GM19395 (cell line): ENCODE measurements at regions not wholly inside any gene's neighbourhood (a gene's known extent, or its start where the extent isn't known, plus 50 kb on each side); places are given as distances from the start of the nearest gene placed in this dataset.
"Not testable (repeated sequence)": the region's sequence is repeated elsewhere in the genome, so short reads cannot be mapped to it uniquely, and the experiment has no call there.

Experiments
- ATAC-seq: cut with Tn5 transposase; IDR thresholded peaks from one replicate; pipeline ENCODE4 v1.9.1; 2021; ENCODE audit warnings: mild to moderate bottlenecking, moderate library complexity; ENCODE audit not compliant: unreplicated experiment

GRCh38 chr6:8973395-8973794 is 538.0 kb upstream of the SLC35B3 start:
- ATAC-seq, result no peak

GRCh38 chr6:8969747-8970146 is 534.4 kb upstream of the SLC35B3 start:
- no peak for ATAC-seq

DNA sequence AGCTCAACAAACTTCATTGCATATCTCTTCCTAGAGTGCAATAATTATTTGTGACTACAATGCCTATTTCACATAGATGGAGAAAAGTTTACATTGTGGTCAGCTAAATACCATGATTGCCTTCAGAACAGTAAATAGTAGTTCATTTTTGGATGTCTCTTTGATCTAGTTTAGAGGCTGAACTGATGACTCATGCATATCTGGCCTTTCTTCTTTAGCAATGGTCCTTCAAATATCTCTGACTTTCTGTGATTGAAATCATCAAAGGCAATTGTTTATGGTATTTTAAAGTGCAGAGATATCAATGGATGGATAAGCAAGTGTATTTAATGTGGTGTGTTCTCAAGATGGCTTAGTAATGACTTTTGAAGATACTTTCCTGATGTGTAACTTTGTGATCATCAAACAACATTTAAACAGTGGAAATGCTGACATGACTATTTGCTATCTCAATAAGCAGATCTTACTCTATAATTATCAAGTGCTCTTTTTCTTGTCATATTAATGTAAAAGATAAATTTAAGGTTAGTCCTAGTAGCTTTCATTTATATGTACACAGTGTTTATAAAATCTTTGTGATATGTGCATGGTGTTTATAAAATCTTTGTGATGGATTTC is 523.7 kb upstream of the SLC35B3 start:
- ATAC-seq, result no peak

GRCh38 chr6:8953310-8953709 is 518.0 kb upstream of the SLC35B3 start:
- ATAC-seq, result no peak

- ATAC-seq, result no peak
Observed at GRCh38 chr6:8948733-8949132, 513.4 kb upstream of the SLC35B3 start.

GRCh38 chr6:8947900-8948299 is 512.6 kb upstream of the SLC35B3 start:
- ATAC-seq, result no peak

GRCh38 chr6:8944548-8944947 is 509.2 kb upstream of the SLC35B3 start:
- ATAC-seq, result no peak

DNA sequence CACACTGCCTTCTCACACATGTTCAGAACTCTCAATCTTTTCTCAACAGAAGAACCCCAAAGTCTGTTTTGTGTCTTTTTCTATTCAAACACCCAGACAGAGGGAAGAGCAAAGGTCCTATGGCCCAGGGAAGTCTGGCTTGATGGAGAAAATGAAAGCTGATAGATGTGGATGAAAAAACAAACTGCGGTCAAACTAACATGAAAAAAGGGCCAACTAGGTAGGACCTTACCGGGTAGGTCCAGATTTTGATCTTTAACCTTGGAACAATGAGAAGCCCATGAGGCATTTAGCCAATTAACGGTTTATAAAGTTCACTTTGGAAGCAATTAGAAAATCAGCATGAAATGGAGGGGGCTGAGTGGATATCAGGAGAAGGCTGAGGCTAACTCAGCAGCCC is 507.7 kb upstream of the SLC35B3 start:
- ATAC-seq, result no peak

DNA sequence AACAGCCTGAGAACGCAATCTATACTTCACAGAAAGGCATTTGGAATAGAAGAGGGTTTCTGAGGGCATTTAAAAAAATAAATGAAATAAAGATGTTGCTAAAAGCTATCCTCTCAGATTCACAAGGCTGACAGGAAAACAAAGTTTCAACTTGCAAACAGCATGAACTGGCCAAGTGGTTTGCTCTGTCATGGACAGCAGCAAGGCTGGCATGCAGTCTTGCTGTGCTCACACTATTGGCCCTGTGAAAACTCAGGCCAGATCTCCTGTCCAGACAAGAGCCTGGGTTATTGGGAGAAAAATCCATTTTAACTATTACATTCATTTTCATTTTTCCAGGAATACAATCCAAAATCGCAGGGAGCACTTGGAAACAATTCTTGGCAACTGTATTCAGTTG is 506.2 kb upstream of the SLC35B3 start:
- no peak for ATAC-seq

- no peak for ATAC-seq
Observed at GRCh38 chr6:8940356-8940755, 505.0 kb upstream of the SLC35B3 start.

DNA sequence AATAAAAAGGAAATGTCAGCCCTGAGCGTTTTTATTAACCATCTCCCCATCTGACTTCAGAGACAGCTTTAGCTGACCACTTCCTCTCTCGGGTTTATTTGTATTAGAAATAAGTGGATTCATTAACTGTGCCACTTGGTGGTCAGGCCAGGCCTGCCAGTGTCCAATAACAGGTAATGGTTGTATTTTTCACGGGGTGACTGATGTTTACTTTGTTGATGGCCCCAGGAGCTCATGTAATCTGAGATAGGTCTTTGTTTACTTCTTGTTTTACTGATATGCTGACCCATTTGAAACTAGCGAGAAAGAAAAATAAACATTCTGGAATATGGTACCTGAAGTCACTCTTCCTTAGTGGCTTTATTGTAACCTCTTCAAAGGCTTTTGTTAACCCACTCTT is 504.3 kb upstream of the SLC35B3 start:
- ATAC-seq, result no peak

DNA sequence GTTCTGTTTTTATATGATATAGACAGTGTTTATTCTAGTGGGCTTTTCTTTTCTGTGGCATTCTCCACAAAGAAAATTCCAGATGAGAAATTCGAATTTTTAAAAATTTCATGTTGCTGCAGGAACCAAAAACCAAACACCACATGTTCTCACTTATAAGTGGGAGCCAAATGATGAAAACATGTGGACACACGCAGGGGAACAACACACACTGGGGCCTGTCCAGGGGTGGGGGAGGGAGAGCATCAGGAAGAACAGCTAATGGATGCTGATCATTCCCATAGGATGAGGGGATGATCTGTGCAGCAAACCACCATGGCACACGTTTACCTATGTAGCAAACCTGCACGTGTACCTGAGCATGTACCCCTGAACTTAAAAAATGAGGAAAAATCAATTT is 499.0 kb upstream of the SLC35B3 start:
- no peak for ATAC-seq

DNA sequence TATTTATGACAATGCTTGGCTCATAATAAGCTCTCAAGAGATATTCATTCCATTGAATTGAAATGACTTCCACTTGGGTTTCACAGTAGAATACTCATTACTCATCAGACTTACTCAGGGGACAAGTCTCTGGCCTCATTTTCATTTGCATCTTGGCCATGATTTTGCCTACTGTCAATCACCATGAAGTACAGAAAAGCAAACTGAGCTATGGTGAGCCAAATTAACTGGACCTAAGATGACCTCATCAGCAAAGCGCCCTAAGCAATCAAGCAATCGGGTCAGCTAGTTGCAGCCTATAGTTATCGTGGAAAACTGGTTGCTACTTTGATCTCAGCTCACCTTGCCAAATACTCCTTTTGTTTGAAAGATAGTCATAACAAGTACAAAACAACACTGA is 494.7 kb upstream of the SLC35B3 start:
- ATAC-seq, result no peak

DNA sequence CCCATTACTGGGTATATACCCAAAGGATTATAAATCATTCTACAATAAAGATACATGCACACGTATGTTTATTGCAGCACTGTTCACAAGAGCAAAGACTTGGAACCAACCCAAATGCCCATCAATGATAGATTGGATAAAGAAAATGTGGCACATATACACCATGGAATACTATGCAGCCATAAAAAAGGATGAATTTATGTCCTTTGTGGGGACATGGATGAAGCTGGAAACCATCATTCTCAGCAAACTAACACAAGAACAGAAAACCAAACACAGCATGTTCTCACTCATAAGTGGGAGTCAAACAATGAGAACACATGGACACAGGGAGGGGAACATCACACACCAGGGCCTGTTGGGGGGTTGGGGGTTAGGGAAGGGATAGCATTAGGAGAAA is 484.9 kb upstream of the SLC35B3 start:
- not testable (repeated sequence) for ATAC-seq

- ATAC-seq, result no peak
Observed at GRCh38 chr6:8918196-8918595, 482.9 kb upstream of the SLC35B3 start.

DNA sequence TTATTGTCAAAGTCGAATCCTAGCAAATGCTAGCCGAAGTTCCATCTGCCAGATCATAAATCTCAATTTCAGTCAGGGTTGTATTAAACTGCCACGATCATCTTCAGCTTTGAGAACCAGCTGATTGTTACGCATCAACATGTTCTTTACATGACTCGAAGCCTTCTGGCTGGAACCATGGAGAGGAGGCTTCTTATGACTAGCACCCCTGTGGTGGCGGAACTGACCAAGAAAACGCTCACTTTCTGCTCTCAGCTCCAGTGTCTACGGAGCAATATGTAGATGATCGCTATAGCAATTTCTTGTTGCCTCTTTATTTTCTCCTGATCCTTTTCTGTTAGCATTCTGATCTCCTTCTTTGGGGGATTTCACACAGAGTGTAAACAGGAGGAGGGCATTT is 479.4 kb upstream of the SLC35B3 start:
- no peak for ATAC-seq

DNA sequence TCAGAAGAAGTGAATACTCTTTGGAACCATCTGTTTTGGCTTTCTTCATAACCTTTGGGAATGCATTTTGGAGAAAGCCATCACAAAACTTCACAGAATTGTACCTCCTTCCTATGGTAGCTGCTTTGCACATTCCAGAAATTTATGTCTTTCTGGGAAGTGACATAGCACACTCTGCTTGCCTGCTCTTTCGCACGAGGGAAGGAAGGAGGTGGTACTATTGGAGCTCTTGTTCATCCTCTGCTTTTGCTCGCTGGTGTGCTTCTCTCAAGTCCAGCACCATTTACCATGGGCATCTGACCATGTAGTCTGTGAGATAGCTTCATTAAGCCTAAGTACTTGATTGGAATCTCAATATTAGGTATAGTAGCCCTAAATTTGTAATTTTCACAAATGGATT is 473.3 kb upstream of the SLC35B3 start:
- ATAC-seq, result no peak

GRCh38 chr6:8906699-8907098 is 471.4 kb upstream of the SLC35B3 start:
- no peak for ATAC-seq

GRCh38 chr6:8905757-8906156 is 470.4 kb upstream of the SLC35B3 start:
- ATAC-seq, result no peak

- ATAC-seq, result peak; percentile 69
Observed at GRCh38 chr6:8904754-8905153, 469.4 kb upstream of the SLC35B3 start.

DNA sequence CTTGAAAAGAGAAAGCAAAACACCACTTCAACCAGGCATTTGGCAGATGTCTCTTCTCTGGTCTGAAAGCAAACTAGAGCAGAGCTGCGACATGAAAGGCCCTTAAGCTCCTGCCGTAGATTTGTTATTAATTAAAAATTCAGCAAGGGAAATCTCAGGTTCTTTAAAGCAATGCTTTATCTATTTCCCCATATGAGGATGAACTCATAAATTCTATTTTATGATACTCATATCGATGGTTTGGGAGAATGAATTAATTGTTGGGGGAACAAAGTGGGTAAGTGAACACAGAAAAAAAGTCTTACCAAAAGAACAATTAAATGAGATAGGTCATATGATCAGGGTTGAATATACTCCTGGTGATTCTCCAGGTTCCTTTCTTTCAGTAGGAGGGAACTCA is 464.7 kb upstream of the SLC35B3 start:
- ATAC-seq, result no peak

DNA sequence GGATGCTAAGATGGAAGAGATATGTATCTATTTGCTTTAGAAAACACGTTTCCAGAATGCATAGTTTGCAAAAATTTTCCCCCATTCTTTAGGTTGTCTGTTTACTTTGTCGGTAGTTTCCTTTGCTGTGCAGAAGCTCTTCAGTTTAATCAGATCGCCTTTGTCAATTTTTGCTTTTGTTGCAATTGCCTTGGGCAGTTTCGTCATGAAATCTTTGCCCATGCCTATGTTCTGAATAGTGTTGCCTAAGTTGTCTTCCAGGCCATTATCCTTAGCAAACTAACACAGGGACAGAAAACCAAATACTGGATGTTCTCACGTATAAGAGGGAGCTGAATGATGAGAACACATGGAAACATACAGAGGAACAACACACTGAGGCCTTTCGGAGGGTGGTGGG is 454.2 kb upstream of the SLC35B3 start:
- ATAC-seq, result no peak

DNA sequence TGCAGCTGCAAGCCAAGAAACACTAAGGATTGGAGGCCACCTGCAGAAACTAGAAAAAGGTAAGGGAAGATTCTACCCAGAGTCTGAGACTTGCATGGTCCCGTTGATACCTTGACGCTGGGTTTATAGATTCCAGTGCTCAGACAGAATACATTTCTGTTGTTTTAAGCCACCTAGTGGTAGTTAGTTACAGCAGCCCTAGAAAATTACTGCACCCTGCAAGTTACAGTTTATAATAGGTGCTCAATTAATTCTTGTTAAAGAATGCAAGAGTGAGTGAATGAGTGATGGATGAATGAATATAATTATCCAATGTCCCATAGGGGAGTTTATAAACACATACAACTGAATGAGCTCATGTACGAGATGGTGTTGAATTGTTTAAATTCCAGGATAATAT is 453.1 kb upstream of the SLC35B3 start:
- no peak for ATAC-seq

- ATAC-seq, result no peak
Observed at GRCh38 chr6:8881663-8882062, 446.3 kb upstream of the SLC35B3 start.
